HG03175 (cell line): ENCODE measurements at regions not wholly inside any gene's neighbourhood (a gene's known extent, or its start where the extent isn't known, plus 50 kb on each side); places are given as distances from the start of the nearest gene placed in this dataset.

Experiments used
- ATAC-seq: cut with Tn5 transposase; IDR thresholded peaks from one replicate; pipeline ENCODE4 v1.9.1; 2021; ENCODE audit warnings: mild to moderate bottlenecking, moderate library complexity; ENCODE audit not compliant: unreplicated experiment

DNA sequence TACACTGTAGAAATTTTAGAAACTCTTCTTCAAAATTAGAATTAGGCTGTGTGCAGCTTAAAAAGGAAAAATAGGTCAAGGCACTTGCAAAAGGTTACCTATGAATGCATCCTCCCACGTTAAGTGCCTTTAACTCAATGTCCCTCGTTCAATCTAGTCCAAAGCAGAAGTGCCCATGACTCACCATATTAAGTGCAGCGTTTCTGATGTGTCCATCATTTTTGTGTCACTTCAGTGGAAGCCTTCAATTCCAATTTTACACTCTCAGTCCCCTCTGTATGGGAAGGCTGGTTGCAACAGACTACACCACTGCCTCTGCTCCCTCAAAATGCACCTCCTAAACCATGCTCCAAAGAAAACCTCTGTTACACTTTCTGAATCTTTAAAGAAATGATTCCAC is 53.4 kb downstream of the FOXB1 start:
- ATAC-seq, result no peak

DNA sequence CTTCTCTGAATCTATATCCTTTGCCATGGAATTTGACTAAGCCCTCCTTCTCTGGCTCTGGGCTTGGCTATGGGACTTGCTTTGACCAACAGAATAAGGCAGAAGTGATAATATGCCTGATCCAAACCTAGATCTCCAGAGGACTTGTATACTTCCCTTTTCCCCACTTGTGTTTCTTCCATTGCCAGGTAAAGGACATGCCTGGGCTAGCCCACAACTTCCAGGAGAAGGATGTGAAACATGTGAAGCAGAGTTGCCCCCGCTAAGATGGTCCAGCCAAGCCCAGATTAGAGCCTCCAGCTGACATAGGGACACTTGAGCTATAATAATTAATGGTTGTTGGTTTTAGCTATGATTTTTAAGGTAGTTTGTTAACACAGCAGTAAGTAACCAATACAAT is 55.1 kb downstream of the FOXB1 start:
- ATAC-seq, result no peak

DNA sequence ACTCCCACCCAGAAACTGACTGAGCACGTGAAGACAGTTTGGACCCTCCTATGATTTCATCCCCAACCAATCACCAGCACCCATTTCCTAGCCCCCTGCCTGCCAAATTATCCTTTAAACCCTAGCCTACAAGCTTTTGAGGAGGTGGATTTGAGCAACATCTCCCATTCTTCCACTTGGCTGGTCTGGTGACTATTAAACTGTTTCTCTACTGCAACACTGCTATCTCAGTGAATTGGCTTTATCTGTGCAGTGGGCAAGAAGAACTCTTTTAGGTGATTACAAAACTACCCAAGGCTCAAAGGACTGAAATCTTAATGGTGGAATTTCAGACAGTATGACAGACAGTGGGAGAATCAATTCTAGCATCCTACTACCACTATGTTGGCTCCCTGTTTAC is 57.6 kb downstream of the FOXB1 start:
- no peak for ATAC-seq

DNA sequence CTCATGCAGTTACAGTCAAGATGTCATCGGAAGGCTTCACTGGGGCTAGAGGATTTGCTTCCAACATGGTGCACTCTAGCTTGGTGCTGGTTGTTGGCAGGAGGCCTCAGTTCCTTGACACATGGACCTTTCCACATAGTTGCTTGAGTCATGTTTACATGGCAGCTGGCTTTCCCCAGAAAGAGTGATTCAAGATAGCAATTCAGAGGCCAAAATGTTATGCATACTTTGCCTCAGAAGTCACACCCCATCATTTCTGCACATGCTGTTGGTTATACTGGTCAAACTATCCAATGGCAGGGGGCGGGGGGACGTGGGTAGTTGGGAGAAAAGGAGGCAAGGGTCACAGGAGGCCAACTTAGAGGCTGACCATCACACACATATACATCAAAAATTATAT is 58.7 kb downstream of the FOXB1 start:
- ATAC-seq, result no peak

DNA sequence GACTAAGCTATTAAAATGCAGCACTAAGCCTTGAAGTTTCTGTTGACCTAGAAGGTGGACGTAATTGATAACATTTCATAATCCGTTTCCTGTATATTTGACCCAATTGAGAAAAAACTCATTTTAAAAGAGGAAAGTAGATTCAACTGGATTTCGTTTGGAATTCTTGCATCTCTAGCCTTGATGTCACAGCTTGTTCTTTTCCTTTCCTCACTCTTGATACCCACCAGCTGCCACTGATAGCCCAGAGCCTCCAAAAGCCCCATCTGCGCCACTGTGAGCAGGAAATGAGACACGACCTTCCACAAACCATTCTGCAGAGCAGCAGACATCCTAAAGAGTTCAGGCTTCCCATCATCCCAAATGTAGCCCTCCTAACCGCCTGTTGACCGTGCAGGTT is 61.8 kb downstream of the FOXB1 start:
- ATAC-seq, result no peak

DNA sequence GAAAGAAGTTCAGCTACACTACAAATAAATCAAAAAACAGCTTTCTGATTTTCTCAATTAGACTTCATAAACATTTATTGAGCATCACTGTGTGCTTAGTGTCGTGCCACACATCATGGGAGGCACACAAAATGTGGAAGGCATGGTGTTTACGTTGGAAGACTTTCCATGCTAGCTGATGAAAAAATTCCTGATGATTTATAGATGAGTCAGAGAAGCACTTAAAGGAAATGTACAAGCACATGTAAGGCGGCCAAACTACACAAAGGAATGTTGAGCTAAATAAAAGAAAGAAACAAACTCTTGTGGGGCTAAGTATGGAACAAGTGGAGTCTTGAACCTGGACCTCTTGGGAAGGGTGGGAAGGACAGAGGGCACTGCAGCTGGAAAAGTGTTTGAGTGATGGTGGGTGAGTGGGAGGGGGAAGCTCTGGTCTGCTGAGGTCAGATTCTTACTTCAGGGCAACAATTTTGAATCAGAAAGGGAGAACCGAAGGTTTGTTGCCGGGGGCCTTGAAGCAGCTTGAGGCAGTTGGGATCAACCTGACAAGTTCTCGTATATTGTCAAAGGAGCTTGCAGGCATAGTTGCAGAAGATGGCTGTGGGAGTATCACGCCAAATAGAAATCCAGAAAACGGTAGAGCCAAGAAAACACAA is 66.9 kb downstream of the FOXB1 start:
- no peak for ATAC-seq

DNA sequence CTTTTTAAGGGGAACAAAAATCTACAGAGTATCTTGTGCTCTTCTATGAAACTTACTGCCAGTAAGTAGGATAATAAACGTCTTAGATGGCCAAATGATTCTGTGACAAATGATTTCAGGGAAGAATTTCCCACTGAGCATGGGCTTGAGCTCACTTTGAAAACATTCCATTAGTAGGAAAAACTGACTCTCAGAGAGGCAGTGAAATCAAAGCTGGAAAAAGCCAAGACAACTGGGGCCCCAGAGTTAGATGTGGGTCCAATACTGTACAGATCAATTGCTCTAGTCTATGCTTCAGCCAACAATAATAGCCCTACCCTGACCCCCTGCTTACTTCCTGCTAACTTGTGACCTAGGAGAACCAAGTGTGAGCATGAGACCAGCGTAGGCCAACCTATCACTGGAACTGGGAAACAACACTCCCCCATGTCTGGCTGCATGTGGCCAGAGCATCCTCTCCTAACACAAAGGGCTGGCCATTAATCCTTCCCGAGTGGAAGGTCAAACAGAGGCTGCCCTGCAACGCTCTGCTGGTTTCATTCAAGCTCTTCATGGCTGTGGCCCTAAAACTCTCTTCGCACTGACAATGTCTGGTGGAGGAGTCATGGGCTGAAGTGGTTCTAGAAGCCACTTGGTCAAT is 68.8 kb downstream of the FOXB1 start:
- no peak for ATAC-seq

DNA sequence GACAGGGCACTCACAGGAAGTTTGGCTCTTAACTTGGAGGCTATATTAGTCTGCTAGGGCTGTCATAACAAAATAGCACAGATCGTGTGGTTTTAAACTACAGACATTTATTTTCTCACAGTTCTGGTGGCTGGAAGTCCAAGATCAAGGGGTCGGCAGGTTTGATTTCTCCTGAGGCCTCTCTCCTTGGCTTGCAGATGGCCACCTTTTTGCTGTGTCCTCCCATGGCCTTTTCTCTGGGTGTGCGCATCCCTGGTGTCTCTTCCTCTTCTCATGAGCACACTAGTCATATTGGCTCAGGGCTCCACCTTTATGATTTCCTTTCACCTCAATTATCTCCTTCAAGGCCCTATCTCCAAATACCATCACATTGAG is 69.3 kb downstream of the FOXB1 start:
- ATAC-seq, result no peak

DNA sequence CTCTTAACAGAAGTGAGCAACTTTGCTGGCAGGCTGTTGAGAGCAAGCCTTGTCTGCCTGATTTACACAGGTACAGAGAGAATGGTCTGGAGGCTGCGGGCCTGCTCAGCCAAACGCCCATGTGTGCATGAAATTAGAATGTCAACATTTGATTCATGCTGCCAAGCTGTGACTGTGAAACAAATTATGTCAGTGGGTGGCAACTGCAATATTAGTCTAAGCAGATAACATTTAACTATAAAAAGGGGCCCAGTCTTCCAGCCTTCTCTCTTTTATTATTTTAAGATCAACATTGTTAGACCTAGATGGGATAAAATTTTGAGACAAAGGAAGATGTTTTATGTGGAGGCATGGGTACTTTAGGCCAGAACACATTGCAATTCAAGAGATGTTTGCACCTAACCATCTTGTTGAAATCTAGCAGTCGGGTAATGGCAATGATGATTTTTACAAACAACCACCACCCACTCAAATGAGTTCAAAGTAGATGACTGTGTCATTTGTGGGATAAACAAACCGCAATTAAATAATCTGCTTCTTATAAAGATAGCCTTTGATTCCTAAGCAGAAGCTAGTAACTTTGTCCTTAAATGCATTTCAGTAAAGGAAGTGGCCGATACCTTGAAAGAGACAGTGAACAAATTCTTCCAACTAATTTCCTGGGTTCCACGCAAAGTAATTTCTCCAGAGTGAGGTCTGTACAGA is 70.2 kb downstream of the FOXB1 start:
- ATAC-seq, result no peak

DNA sequence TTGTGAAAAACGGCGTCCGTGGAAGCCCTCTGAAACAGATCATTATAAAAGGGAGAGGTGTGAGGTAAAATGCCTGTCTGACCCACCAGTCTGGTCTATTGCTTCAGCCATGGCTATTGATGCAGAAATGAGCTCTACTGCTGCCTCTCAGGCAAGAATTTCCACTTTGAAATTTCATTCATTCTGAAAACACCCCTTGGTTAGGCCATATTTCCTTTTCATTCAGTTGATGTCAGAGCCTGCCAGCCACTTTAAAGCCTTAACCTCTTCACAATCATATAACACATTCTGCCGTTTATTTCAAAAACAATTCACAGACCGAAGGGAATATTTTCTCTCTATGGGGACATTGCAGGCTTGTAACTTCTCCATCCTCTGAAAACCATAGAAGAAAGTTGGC is 71.9 kb downstream of the FOXB1 start:
- no peak for ATAC-seq

DNA sequence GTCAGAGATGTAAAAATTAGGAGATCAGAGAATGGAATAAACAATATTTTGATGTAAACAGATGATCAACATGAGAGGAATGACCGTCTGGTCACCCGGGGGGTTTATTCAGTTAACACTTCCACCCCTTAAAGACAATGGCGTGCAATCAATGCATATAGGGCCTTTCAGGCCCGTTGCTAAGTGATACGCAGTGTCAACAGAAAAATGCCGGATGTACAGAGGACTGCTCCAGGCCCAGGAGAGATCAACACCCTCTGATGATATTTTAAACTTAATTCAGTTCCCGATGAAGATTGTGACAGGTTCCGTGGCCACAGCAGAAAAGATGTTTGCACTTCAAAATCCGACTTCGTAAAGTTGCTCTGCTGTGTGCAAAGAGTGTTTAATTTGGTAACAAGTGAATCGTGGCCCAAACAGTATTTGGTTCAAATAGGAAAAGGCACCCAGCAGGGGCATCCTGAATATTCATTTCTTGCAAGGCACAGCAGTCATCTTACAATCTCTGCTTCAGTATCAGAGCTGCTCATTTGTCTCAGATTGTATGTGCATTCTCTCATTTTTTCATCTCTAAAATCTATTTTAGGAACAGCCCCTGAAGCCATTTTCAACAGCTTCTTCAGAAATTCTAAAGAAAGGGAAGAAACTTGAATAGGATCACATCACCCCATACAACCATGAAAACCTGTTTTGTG is 72.6 kb downstream of the FOXB1 start:
- no peak for ATAC-seq

DNA sequence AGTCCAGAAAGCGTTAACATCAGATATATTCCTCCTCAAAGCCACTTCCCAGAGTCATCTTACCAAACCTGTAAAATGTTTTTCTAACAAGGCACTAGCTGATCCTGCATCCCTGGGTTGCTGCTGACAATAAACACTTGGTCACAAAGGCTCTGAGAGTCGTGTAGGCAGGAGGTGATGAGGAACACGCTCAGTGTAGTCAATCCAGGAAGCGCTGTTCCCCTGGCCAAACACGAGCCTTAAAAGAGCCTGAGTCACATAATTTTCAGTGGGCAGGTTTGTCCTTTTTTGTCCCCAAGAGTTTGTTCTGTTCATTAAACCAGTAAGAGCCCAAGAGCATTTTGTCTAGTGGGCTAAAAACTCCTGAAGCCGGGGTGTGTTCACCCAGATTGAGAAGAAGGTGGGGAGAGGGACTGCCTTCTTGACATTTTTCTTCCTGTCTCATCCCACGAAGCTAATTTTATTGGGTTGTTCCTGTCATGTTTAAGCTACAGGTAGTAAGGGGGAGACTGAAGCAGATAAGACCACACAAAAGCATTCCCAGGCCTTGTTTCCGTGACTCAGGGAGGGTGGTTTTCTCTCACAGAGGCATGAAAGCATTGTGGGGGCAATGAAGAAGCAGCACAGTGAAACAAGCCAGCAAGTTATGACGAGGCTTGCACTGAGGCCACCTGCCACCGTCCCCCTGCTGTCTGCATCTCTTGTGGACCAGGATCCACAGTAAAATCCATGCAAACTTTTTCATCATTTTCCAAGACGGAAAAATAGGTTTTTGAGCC is 73.7 kb downstream of the FOXB1 start:
- no peak for ATAC-seq

DNA sequence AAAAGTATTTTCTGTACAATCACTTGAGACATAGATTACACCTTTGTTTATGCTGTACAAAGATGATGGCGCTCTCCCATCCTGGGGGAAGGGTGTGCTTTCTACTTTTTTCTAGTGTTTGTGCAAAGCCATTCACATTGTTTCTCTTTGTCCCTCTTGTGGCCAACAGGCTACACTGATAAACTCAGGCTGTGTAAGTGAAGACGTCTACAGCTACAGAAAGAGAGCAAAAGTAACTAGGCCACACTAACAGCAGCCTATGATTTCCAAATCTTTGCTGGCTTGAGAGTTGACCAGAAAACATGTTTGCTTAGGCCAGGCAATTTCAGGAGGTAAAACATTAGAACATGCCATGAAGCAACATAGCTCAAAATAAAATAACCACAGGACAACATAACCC is 75.1 kb downstream of the FOXB1 start:
- ATAC-seq, result no peak

DNA sequence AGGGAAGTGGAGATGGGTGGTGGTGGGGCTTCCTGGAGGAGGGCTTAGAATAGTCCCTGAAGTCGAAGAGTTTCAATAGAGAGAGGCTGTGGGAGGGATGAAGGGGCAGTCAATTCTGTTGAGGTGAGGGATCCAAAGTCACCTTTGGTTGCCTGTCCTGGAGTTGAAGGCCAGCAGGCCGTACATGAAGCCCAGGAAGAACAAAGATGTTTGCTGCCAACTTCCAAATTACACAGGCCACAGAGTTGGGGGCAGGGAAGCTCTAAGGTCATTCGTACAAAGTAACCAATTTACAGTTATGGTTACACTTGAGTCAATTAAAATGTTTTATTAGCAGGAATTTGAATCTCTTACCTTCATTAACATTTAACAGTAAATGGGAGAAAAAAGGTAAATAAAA is 77.9 kb downstream of the FOXB1 start:
- no peak for ATAC-seq

DNA sequence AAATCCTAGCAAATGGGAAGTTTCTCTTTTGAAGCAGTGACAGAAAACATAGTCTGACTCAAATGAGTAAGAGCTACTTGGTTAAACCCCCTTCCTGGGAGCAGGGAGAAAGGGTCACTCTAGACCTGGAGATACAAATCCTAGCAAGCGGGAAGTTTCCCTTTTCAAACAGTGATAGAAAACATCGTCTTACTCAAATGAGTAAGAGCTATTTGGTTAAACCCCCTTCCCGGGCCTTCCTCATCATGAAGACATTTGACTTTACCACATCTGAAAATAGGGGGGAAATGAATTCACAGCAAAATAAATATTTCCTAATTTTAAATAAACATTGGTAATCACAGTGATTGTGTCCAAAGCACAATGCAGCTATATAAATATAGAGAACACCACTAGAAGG is 79.2 kb downstream of the FOXB1 start:
- no peak for ATAC-seq

DNA sequence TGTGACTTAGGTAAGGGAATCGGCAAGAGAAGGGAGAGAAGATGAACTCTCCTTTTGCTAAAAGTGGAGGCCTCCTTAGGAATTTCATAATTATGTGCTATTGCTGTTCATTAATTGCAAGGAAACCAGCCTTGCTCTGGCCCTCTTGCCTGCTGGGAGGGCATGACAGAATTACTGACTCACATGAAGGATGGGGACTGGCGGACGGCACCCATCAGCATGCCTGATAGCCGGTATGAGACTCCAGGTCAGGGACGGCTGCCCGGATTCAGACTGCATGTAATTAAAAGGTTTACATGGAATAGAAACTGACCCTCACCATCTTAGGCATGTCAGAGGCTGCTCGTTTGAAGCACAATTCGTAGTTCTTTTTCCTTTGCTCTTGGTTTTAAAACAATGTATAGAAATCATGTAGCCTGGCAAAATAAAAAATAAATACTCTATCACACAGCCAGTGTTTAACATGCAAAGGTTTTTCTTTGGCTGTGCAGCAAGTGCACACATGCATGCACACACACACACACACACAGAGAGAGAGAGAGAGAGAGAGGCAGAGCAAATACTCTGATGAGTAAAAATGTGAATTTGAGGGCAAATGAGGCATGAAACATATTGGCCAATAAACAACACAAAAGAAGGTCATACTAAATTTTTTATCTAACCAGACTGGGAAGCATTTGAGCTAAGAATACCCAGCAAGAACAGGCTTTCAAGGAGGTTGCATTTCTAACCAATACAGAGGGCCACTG is 82.7 kb downstream of the FOXB1 start:
- ATAC-seq, result no peak

DNA sequence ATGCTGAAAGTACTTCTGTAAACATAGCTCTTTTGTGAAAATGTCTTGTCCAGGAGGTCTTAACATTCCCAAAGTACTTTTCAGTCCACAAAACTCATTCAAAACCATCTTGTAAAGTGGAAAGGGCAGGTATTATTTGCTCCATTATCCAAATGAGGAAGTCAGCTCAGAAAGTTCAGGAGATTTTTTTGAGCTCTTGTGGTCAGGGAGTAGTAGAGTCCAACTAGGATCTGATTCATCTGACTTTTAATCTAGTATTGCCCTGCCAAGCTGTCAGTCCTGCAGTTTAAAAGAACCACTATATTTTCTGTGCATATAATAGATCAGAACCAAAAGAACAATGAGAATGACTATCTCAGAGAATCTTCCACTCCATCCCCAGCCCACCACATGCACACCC is 83.5 kb downstream of the FOXB1 start:
- ATAC-seq, result no peak

DNA sequence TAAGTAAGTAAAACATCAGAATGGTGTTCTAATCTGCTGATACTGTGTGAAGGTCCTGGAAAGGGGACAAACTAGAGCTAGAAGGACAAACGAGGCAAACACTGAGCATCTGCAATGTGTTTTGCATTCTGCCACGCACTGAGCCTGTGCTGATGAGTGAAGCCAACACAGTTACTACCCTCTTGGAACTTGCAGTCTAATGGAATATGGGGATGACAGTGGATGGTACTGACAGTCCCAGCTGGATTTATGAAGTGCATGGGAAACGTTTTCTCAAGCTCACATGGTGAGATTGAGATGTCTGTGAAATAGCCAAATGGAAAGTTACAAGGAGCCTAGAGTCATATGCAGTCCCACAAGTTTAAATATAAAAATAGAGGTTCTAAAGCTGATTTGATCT is 86.6 kb downstream of the FOXB1 start:
- ATAC-seq, result no peak

DNA sequence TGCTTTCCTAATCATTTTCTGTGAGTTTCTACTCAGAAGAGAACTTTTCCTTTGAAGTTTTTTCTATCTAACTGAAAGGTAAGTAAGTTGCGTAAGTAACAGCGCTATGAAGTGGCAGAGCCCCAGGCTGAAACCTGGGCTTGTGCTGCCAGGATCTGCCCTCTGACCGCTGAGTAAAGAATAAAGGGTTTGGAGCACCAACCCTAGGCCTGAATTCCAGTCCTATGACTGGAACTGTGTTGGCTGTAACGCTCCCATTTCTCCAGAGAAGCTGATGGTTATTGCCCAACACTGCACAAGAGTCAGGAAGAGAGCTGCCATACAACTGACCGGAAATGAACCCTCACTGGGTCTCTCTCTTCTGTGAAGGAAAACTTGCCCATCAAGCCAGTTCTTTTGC is 87.0 kb downstream of the FOXB1 start:
- no peak for ATAC-seq

DNA sequence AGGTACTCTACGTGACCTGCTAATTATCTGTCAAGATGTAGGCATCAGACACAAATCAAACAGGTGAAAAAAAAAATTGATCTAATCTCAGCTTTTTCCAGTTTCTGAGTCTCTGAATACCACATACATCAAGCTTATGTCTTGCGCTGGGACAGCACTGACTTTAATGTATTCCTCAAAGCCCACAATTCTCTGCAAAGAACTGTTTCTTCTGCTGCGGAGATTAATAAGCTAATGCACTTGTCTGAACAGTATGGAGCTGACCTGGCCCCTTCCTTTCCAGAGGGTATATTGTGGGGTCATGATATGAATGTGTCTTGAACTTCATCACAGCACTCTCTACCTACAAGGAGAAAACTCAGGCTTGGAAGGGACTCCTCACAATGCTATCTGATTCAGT is 87.8 kb downstream of the FOXB1 start:
- ATAC-seq, result no peak
